Bronchial epithelial cell (primary cell): ENCODE measurements at regions not wholly inside any gene's neighbourhood (a gene's known extent, or its start where the extent isn't known, plus 50 kb on each side); places are given as distances from the start of the nearest gene placed in this dataset.
A peak's percentile ranks its signal among the peaks of the same experiment; 100 is the strongest.

Experiments used
- DNase-seq: peaks from one replicate; pipeline ENCODE4 v3.0.0-alpha.2; 2010; ENCODE audit warnings: low read depth
- FAIRE-seq: peaks from 2 replicates; lab custom pipeline; 2011; peaks lifted over from hg19 to GRCh38; lab: Jason Lieb, UNC
- H3K27me3 ChIP-seq: 2 replicates; pipeline ENCODE4 v1.5.1; 2011; ENCODE audit warnings: low read length; ENCODE audit not compliant: control insufficient read depth, insufficient read depth
- H3K36me3 ChIP-seq: 2 replicates; pipeline ENCODE4 v1.5.1; 2011; ENCODE audit warnings: low read length; ENCODE audit not compliant: control insufficient read depth, insufficient read depth
- H3K4me3 ChIP-seq: 2 replicates; pipeline ENCODE4 v1.5.1; 2011; ENCODE audit warnings: mild to moderate bottlenecking, low read depth, low read length, control low read depth
- CTCF ChIP-seq: IDR thresholded peaks from 2 replicates; pipeline ENCODE4 v1.5.1; 2011; ENCODE audit warnings: mild to moderate bottlenecking, moderate library complexity, low read length, control low read depth, inconsistent platforms; ENCODE audit not compliant: insufficient read depth, severe bottlenecking

- DNase-seq (no peak), FAIRE-seq (no peak)
- H3K27me3 ChIP-seq = no peaks in the 10 kb centered on the region
- H3K4me3 ChIP-seq = no peak overlapping the region
- no peaks in the 10 kb centered on the region for H3K36me3 ChIP-seq
- TF ChIP-seq CTCF = no peak
Measured at GRCh38 chr21:32089766-32090165, 189.1 kb downstream of the MIS18A start.

GRCh38 chr21:32088471-32088870, 190.4 kb downstream of the MIS18A start:
- Histone ChIP-seq H3K4me3 (no peak overlapping the region), H3K27me3 (no peaks in the 10 kb centered on the region), H3K36me3 (no peaks in the 10 kb centered on the region)
- TF ChIP-seq CTCF = no peak
- no peak for FAIRE-seq
- no peak for DNase-seq

- Histone ChIP-seq H3K27me3 (no peaks in the 10 kb centered on the region), H3K36me3 (no peaks in the 10 kb centered on the region), H3K4me3 (no peak overlapping the region)
- no peak for DNase-seq
- no peak for TF ChIP-seq CTCF
- FAIRE-seq = peak; percentile 64
Measured at GRCh38 chr21:32087447-32087846, 191.4 kb downstream of the MIS18A start.

- FAIRE-seq (peak; percentile 94), DNase-seq (peak; percentile 4)
Measured at GRCh38 chr21:32083197-32083596, 195.7 kb downstream of the MIS18A start.

GRCh38 chr21:32082466-32082865, 196.4 kb downstream of the MIS18A start:
- H3K36me3 ChIP-seq = no peaks in the 10 kb centered on the region
- no peaks in the 10 kb centered on the region for H3K27me3 ChIP-seq
- no peak for DNase-seq
- no peak for TF ChIP-seq CTCF
- no peak overlapping the region for H3K4me3 ChIP-seq
- no peak for FAIRE-seq

More at GRCh38 chr21:32083197-32083596, 195.7 kb downstream of the MIS18A start:
- Histone ChIP-seq H3K4me3 (no peak overlapping the region), H3K36me3 (no peaks in the 10 kb centered on the region), H3K27me3 (no peaks in the 10 kb centered on the region)
- no peak for TF ChIP-seq CTCF

- Histone ChIP-seq H3K4me3 (no peak overlapping the region), H3K27me3 (no peaks in the 10 kb centered on the region), H3K36me3 (no peaks in the 10 kb centered on the region)
- DNase-seq (no peak), FAIRE-seq (no peak)
- no peak for TF ChIP-seq CTCF
Measured at GRCh38 chr21:32073593-32073992, 200.8 kb downstream of the HUNK start.
